ENCODE measurements at regions not wholly inside any gene's neighbourhood (a gene's known extent, or its start where the extent isn't known, plus 50 kb on each side); places are given as distances from the start of the nearest gene placed in this dataset.

- TF ChIP-seq POLR2A (IDR thresholded peaks at IDR 0.05; ENCODE audit: low read depth, low read length) (no peak), TAF1 (IDR thresholded peaks at IDR 0.05; ENCODE audit: borderline replicate concordance, low read depth, low read length) (no peak), POLR2AphosphoS5 (IDR thresholded peaks at IDR 0.05; ENCODE audit: low read depth, low read length) (no peak)
These were observed 69.1 kb downstream of the HAPSTR1 start for GRCh38 chr16:9160551-9160911.

Measured in GM12892 (cell line).